ENCODE measurements at regions not wholly inside any gene's neighbourhood (a gene's known extent, or its start where the extent isn't known, plus 50 kb on each side); places are given as distances from the start of the nearest gene placed in this dataset.

GRCh38 chr4:167290678-167291077 lies 56.4 kb upstream of the SPOCK3 start:
- POLR2A ChIA-PET: no interaction called here
- DNase-seq (ENCODE audit: low spot score) (no peak), ATAC-seq (no peak), FAIRE-seq (no peak)
- Histone ChIP-seq H3K9me3 (ENCODE audit: low read length) (no peaks in the 10 kb centered on the region), H3K4me3 (replicated peaks in 1 of 3; ENCODE audit: insufficient read depth in 1 of 3, low read depth in 2 of 3, low read length in 3 of 3) (no peak overlapping the region), H3K4me2 (ENCODE audit: low read depth, low read length) (no peak overlapping the region), H4K20me1 (ENCODE audit: insufficient read depth, low read length) (no peaks in the 10 kb centered on the region), H3K79me2 (ENCODE audit: insufficient read depth, low read length) (no peaks in the 10 kb centered on the region), H2AFZ (ENCODE audit: low read length) (no peak overlapping the region), H3K27ac (ENCODE audit: extremely low read length, insufficient read depth, low read length) (no peak overlapping the region), H3K9ac (ENCODE audit: insufficient read depth, low read depth, low read length) (no peak overlapping the region), H3K4me1 (ENCODE audit: insufficient read depth, low read length) (no peaks in the 10 kb centered on the region), H3K27me3 (ENCODE audit: control insufficient read depth in 1 of 2, insufficient read depth in 2 of 2, low read length in 2 of 2) (no peaks in the 10 kb centered on the region; a peak in 1 of 5 replicates), H3K36me3 (replicated peaks in 1 of 2; ENCODE audit: control insufficient read depth in 1 of 2, insufficient read depth in 2 of 2, low read length in 2 of 2) (no peaks in the 10 kb centered on the region)
- no TSS peak for BruUV-seq (replicated peaks)
- peak; percentile 21; the same call in 1 of the 2 replicates for TF ChIP-seq SMC3 (IDR thresholded peaks at IDR 0.05; ENCODE audit: low read length)
- TF ChIP-seq NRL (CRISPR knock-in tag; IDR thresholded peaks at IDR 0.05; ENCODE audit: borderline replicate concordance): no peak
- TF ChIP-seq STAG1 (CRISPR knock-in tag; IDR thresholded peaks at IDR 0.05): peak; percentile 55
- TF ChIP-seq CTCF (CRISPR knock-in tag; IDR thresholded peaks at IDR 0.05): 0 out of 2 replicates have a peak, but pooled peaks have one; percentile 15
- CTCF ChIA-PET (ENCODE audit: low intra/inter-chr PET ratio, low total read pairs): interaction anchor here (2.2 kb wide), 1 partner anchor 269 kb away, joined by 21 read pairs; no protein-coding TSS in a partner anchor
- intact Hi-C loops (cut with micrococcal nuclease; ENCODE audit: unreplicated experiment) (loop anchor here (1.0 to 5.0 kb wide), 2 partner anchors 269 to 1123 kb away; no protein-coding TSS in a partner anchor), in situ Hi-C loops (cut with HindIII; ENCODE audit: extremely low pct_ligation_motif_present, low pct_unique_long_range_greater_than_20kb) (no loop called here)

GRCh38 chr4:167308876-167309275 lies 74.6 kb upstream of the SPOCK3 start:
- ChIA-PET POLR2A (no interaction called here), CTCF (ENCODE audit: low intra/inter-chr PET ratio, low total read pairs) (no interaction called here)
- no peak for ATAC-seq
- H3K9ac ChIP-seq (ENCODE audit: insufficient read depth, low read depth, low read length): no peak overlapping the region
- no peak overlapping the region for H2AFZ ChIP-seq (ENCODE audit: low read length)
- intact Hi-C loops (cut with micrococcal nuclease; ENCODE audit: unreplicated experiment): no loop called here
- 0% methylated on average over 2 of the region's 2 CpGs for whole genome bisulfite sequencing (ENCODE audit: low lambda C conversion rate)
- H3K36me3 ChIP-seq (replicated peaks in 1 of 2; ENCODE audit: control insufficient read depth in 1 of 2, insufficient read depth in 2 of 2, low read length in 2 of 2): no peaks in the 10 kb centered on the region
- no peak for DNase-seq (ENCODE audit: low spot score)
- no peaks in the 10 kb centered on the region for H3K79me2 ChIP-seq (ENCODE audit: insufficient read depth, low read length)
- no peak for FAIRE-seq
- H3K27ac ChIP-seq (ENCODE audit: extremely low read length, insufficient read depth, low read length): no peak overlapping the region
- no peak overlapping the region for H3K4me3 ChIP-seq (replicated peaks in 1 of 3; ENCODE audit: insufficient read depth in 1 of 3, low read depth in 2 of 3, low read length in 3 of 3)
- no peaks in the 10 kb centered on the region for H3K27me3 ChIP-seq (ENCODE audit: control insufficient read depth in 1 of 2, insufficient read depth in 2 of 2, low read length in 2 of 2)
- H4K20me1 ChIP-seq (ENCODE audit: insufficient read depth, low read length): no peaks in the 10 kb centered on the region
- no peak overlapping the region for H3K4me2 ChIP-seq (ENCODE audit: low read depth, low read length)
- in situ Hi-C loops (cut with HindIII; ENCODE audit: extremely low pct_ligation_motif_present, low pct_unique_long_range_greater_than_20kb): no loop called here
- TF ChIP-seq MAFK (conservative IDR thresholded peaks at IDR 0.05 in 1 of 2, IDR thresholded peaks at IDR 0.05 in 1 of 2; ENCODE audit: low read length in 2 of 2) (peak; percentile 62 to 85), MAFF (IDR thresholded peaks at IDR 0.05; ENCODE audit: low read depth, low read length) (peak; percentile 74), SP1 (IDR thresholded peaks at IDR 0.05) (no peak), SP1 (CRISPR knock-in tag; IDR thresholded peaks at IDR 0.05) (no peak)
- BruUV-seq (replicated peaks): no TSS peak
- no peaks in the 10 kb centered on the region for H3K4me1 ChIP-seq (ENCODE audit: insufficient read depth, low read length)
- H3K9me3 ChIP-seq (ENCODE audit: low read length): no peaks in the 10 kb centered on the region

Measured in HepG2 (cell line).